Esophagus (tissue), 2 donors: ENCODE measurements at regions not wholly inside any gene's neighbourhood (a gene's known extent, or its start where the extent isn't known, plus 50 kb on each side); places are given as distances from the start of the nearest gene placed in this dataset.
"Not testable (repeated sequence)": the region's sequence is repeated elsewhere in the genome, so short reads cannot be mapped to it uniquely, and the experiment has no call there.

ENCODE experiments used
- H3K27ac ChIP-seq, 2 donors: one replicate each; pipeline ENCODE4 v1.5.1; 2013; ENCODE audit warnings: low read depth in 2 of 2, mild to moderate bottlenecking in 2 of 2, inconsistent platforms in 1 of 2, low read length in 1 of 2, moderate library complexity in 1 of 2
- H3K27me3 ChIP-seq, 2 donors: one replicate each; pipeline ENCODE4 v1.6.1; 2013; ENCODE audit warnings: low read length in 2 of 2, control low read depth in 1 of 2, mild to moderate bottlenecking in 1 of 2; ENCODE audit not compliant: insufficient read depth in 2 of 2, control insufficient read depth in 1 of 2
- H3K36me3 ChIP-seq, 2 donors: one replicate each; pipeline ENCODE4 v1.6.1; 2013; ENCODE audit warnings: low read length in 1 of 2; ENCODE audit not compliant: control insufficient read depth in 2 of 2, insufficient read depth in 2 of 2
- H3K4me1 ChIP-seq, 2 donors: one replicate each; pipeline ENCODE4 v1.6.1; 2013; ENCODE audit warnings: low read length in 1 of 2; ENCODE audit not compliant: control insufficient read depth in 2 of 2, insufficient read depth in 2 of 2
- H3K4me3 ChIP-seq, 2 donors: one replicate each; pipeline ENCODE4 v1.5.1; 2013; ENCODE audit warnings: low read length in 2 of 2, mild to moderate bottlenecking in 2 of 2, low read depth in 1 of 2, moderate library complexity in 1 of 2
- H3K9me3 ChIP-seq, 2 donors: one replicate each; pipeline ENCODE4 v1.6.1; 2013; ENCODE audit warnings: mild to moderate bottlenecking in 2 of 2, low read depth in 1 of 2, low read length in 1 of 2, moderate library complexity in 1 of 2; ENCODE audit not compliant: control insufficient read depth in 2 of 2, insufficient read depth in 1 of 2
- WGBS, 2 donors: extraction: QIAGEN DNeasy Blood & Tissue Kit; methylation state at CpG; one replicate each; pipeline ENCODE4 v1.1.7; 2013; 5-methylcytosine and 5-hydroxymethylcytosine counted together
- donor health status: healthy with polysubstance abuse.
- donor health status: Bipolar disorder and iron deficiency.

GRCh38 chr15:96197721-96198120 lies 132.8 kb upstream of the NR2F2 start:
- WGBS, 2 donors = 83 to 94% methylated on average over 1 of the region's 1 CpG
- no peaks in the 10 kb centered on the region for H3K27me3 ChIP-seq
- no peak overlapping the region for H3K4me3 ChIP-seq
- peaks cover 0 to 3% of the 10 kb centered on the region in 2 donors for H3K4me1 ChIP-seq
- H3K9me3 ChIP-seq = no peaks in the 10 kb centered on the region
- H3K27ac ChIP-seq = no peak overlapping the region
- no peaks in the 10 kb centered on the region for H3K36me3 ChIP-seq

DNA sequence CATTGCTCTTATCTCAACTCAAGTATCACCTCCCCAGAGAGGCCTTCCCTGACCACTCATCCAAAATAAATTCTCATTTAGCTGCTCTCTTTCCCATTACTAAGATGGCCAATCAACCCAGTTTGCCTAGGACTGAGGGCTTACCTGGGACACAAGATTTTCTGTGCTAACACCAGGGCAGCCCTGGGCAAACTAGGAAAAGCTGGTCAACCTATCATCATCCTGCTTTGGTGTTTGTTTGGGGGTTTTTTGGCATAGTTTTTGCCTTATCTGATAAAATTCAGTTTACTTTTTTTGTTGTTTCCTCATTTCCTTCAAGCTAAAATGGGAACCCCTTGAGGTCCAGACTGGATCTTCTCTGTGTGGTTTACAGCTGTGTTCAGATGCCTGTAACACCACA lies 131.4 kb upstream of the NR2F2 start:
- H3K27me3 ChIP-seq = no peaks in the 10 kb centered on the region
- H3K27ac ChIP-seq = no peak overlapping the region
- no peaks in the 10 kb centered on the region for H3K36me3 ChIP-seq
- H3K4me3 ChIP-seq = no peak overlapping the region
- H3K4me1 ChIP-seq = peaks cover 0 to 3% of the 10 kb centered on the region in 2 donors
- H3K9me3 ChIP-seq = no peaks in the 10 kb centered on the region

- no peak overlapping the region for H3K4me3 ChIP-seq
- H3K27me3 ChIP-seq = no peaks in the 10 kb centered on the region
- H3K4me1 ChIP-seq = peaks cover 0 to 3% of the 10 kb centered on the region in 2 donors
- no peaks in the 10 kb centered on the region for H3K9me3 ChIP-seq
- no peaks in the 10 kb centered on the region for H3K36me3 ChIP-seq
- no peak overlapping the region for H3K27ac ChIP-seq
- WGBS, 2 donors = 53 to 62% methylated on average over 9 of the region's 9 CpGs
These were observed 130.0 kb upstream of the NR2F2 start for GRCh38 chr15:96200357-96200967.

- Histone ChIP-seq H3K4me1 (peaks cover 0 to 3% of the 10 kb centered on the region in 2 donors), H3K9me3 (no peaks in the 10 kb centered on the region), H3K36me3 (no peaks in the 10 kb centered on the region), H3K4me3 (no peak overlapping the region), H3K27ac (no peak overlapping the region), H3K27me3 (no peaks in the 10 kb centered on the region)
- WGBS, 2 donors = 88 to 96% methylated on average over 2 of the region's 2 CpGs
These were observed 128.8 kb upstream of the NR2F2 start for GRCh38 chr15:96201696-96202095.

- H3K27ac ChIP-seq, H3K4me1 ChIP-seq, H3K9me3 ChIP-seq, H3K27me3 ChIP-seq, H3K36me3 ChIP-seq, H3K4me3 ChIP-seq: not testable (repeated sequence)
- 91 to 100% methylated on average over 1 of the region's 1 CpG for WGBS, 2 donors
These were observed 124.9 kb upstream of the NR2F2 start for GRCh38 chr15:96205588-96205987.

- Histone ChIP-seq H3K4me3 (no peak overlapping the region), H3K9me3 (peaks cover 0 to 2% of the 10 kb centered on the region in 2 donors), H3K4me1 (no peaks in the 10 kb centered on the region), H3K36me3 (no peaks in the 10 kb centered on the region), H3K27ac (no peak overlapping the region), H3K27me3 (no peaks in the 10 kb centered on the region)
- WGBS, 2 donors = 53 to 54% methylated on average over 2 of the region's 2 CpGs
These were observed 123.0 kb upstream of the NR2F2 start for GRCh38 chr15:96207377-96208006.

DNA sequence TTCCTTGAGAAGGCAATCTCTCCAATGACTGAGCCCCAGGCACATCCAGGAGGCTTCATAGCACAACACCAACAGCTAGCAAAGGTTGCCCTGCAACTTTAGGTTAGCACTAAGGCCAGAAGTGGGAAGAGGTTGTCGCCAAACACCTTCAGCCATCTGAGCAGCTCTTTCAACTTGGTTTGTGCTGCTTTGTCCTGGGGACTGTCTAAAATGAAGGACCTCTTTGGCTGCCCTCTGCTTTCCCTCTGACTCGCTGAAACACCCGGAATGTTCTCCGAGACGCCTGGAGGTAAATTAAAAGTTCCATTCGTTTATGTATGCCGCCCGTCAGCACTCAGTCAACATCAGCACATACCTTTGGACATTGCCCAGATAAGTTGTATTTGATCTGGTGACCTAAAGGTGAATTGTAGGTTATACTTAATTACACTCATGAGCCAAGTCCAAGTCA lies 121.2 kb upstream of the NR2F2 start:
- 47 to 54% methylated on average over 8 of the region's 8 CpGs for WGBS, 2 donors
- no peak overlapping the region for H3K27ac ChIP-seq
- no peaks in the 10 kb centered on the region for H3K4me1 ChIP-seq
- H3K9me3 ChIP-seq = peaks cover 0 to 2% of the 10 kb centered on the region in 2 donors
- H3K36me3 ChIP-seq = no peaks in the 10 kb centered on the region
- no peaks in the 10 kb centered on the region for H3K27me3 ChIP-seq
- no peak overlapping the region for H3K4me3 ChIP-seq

DNA sequence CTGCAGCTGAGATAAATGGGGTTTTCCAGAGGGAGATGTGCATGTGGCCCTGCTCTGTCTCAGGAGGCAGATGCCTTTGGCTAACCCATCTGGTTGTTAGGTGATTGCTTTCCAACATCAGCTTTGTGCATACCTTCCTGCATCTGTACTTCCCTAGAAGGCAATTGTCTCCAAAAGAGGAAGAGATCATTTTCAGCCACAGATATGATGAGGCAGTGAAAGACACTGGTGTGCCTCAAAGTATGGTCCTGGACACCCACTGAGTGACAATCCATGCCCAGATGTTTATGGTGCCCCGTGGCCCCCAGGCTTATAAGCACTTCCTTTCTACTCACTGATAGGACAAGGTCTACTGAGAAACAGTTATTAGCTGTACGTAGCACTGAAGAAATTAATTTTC lies 117.5 kb upstream of the NR2F2 start:
- Histone ChIP-seq H3K9me3 (peaks cover 0 to 2% of the 10 kb centered on the region in 2 donors), H3K4me3 (no peak overlapping the region), H3K4me1 (no peaks in the 10 kb centered on the region), H3K36me3 (no peaks in the 10 kb centered on the region), H3K27me3 (no peaks in the 10 kb centered on the region), H3K27ac (no peak overlapping the region)
- WGBS, 2 donors = 86 to 91% methylated on average over 2 of the region's 2 CpGs

DNA sequence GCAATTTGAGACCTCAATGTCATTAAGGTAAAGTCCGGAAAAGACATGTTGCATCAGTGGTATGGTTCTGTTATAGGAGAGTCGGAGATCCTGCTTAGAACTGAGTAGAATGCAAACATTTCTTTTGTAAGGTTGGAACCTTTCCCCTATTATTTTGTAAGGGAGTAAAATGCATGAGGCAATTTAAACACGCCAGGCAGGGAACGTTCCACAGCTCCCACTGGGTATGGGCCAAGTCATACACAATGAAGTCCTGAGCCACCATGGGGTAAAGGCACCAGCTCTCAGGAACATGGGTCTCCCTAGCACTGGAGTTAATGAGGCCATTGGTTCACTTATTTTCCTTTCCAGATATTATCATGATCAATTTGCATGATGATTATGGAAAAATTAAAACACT lies 116.6 kb upstream of the NR2F2 start:
- Histone ChIP-seq H3K27ac (no peak overlapping the region), H3K4me1 (no peaks in the 10 kb centered on the region), H3K9me3 (peaks cover 0 to 2% of the 10 kb centered on the region in 2 donors), H3K27me3 (no peaks in the 10 kb centered on the region), H3K36me3 (no peaks in the 10 kb centered on the region), H3K4me3 (no peak overlapping the region)
- WGBS, 2 donors = 66 to 72% methylated on average over 4 of the region's 4 CpGs

- WGBS, 2 donors = no CpG with 5 or more reads among the region's 1 CpG
- not testable (repeated sequence) for H3K27ac ChIP-seq, H3K4me3 ChIP-seq, H3K27me3 ChIP-seq, H3K36me3 ChIP-seq, H3K4me1 ChIP-seq, H3K9me3 ChIP-seq
These were observed 114.0 kb upstream of the NR2F2 start for GRCh38 chr15:96216481-96216880.
